ENCODE measurements at regions not wholly inside any gene's neighbourhood (a gene's known extent, or its start where the extent isn't known, plus 50 kb on each side); places are given as distances from the start of the nearest gene placed in this dataset.
"Not testable (repeated sequence)": the region's sequence is repeated elsewhere in the genome, so short reads cannot be mapped to it uniquely, and the experiment has no call there.

- no peak for DNase-seq
Observed at GRCh38 chr5:91639744-91640143, 256.6 kb upstream of the ARRDC3 start.

GRCh38 chr5:91638010-91638409 lies 254.9 kb upstream of the ARRDC3 start:
- no peak for DNase-seq

GRCh38 chr5:91635950-91636734 lies 253.0 kb upstream of the ARRDC3 start:
- no peak for DNase-seq

DNA sequence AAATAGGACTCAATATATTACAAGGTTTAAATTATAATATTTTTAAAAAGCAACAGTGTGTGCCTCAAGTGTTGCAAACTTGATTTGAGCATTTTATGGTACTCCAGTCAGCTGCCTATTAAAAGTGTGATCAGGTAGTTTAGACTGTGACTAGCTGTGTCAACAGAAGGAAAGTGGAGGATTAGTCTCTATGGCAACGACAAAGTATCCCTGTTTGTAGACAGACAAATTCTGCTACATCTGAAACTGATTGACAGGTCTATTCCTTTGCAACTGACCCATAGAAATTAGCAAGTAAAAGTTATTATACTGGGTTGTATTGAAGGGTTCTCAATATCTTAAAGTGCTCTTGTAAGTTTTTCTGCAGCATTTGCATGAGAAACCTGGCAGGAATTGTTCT lies 249.8 kb upstream of the ARRDC3 start:
- DNase-seq, result no peak

- no peak for DNase-seq
Observed at GRCh38 chr5:91611746-91612145, 228.6 kb upstream of the ARRDC3 start.

DNA sequence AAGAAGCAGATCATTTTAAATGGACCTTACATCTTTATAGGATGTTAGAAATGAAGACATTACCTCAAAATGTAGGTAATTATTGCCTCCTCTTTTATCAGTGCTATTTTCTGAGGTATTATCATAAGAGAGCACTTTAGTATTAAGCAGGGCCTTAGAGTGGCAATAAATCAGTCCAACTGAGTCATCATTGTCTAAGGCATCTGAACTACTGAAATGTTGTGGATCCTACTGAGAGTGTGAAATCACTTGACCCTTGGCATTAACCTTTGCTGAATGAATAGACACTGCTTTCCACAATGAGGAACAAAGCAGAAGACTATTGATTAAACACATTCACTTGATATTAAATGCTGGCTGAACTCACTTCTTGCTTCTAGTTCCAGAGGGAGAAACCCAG lies 224.6 kb upstream of the ARRDC3 start:
- DNase-seq, result no peak

- no peak for DNase-seq
Observed at GRCh38 chr5:91599863-91600262, 216.7 kb upstream of the ARRDC3 start.

DNA sequence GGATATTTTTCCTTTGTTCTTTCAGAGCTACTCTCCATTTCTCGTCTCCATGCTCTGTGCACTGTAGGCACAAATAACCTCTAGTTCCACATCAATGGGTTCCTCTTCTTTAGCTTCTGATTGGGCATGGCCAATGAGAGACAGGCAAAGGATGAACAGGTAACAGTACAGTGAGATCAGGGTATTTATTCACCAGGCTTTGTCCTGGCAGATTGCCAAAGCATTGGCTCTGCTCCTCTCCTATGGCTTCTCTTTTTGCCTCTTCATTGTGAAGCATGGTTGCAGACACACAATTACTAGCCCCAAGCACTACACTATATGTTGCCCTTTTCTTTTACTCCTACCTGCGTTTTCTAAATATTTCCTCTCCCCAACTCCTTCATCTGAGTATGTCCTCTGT lies 215.1 kb upstream of the ARRDC3 start:
- DNase-seq, result no peak

- DNase-seq, result no peak
Observed at GRCh38 chr5:91595424-91595823, 212.3 kb upstream of the ARRDC3 start.

GRCh38 chr5:91591076-91591475 lies 208.0 kb upstream of the ARRDC3 start:
- DNase-seq, result no peak

DNA sequence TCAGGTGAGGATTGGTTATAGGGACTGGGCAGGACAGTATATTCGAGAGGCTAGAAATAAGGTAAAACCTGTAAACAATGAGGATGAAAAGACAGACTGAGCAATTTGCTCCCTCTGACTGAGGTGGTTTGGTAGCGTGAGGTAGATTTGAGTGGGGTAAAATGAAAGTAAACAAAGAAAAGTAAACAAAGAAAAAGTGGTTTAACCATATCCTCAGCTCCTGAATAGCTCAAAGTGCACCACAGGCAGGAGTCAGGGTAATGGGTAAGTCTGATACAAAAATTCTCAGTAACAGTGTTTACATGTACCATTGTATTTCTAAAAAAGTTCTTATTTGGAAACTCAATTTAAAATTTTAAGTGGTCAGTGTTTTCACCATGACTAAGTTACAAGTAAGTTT lies 203.1 kb upstream of the ARRDC3 start:
- no peak for DNase-seq

GRCh38 chr5:91584352-91584751 lies 201.2 kb upstream of the ARRDC3 start:
- no peak for DNase-seq

DNA sequence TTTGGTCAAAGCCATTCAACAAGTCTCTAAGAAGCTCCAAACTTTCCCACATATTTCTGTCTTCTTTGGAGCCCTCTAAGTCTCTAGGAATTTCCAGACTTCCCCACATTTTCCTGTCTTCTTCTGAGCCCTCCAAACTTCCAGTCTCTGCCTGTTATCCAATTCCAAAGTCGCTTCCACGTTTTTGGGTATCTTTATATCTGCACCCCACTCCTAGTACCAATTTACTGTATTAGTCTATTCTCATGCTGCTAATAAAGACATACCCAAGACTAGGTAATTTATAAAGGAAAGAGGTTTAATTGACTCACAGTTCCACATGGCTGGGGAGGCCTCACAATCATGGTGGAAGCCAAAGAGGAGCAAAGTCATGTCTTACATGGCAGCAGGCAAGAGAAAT lies 182.9 kb upstream of the ARRDC3 start:
- not testable (repeated sequence) for DNase-seq

DNA sequence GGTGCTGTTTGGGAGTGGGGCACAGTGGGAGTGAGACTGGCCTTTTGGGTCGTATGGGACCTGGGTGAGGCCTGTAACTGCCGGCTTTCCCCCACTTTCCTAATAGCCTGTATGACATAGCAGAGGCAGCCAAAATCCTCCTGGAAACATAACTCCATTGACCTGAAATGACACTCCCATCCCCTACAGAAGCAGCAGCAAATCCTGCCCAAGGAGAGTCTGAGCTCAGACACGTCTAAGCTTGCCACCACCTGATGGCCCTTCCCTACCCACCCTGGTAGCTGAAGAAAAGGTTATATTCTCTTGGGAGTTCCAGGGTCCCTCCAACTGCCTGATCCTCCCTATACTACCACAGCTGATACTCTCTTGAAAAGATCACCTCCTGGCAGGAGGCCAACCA lies 179.8 kb upstream of the ARRDC3 start:
- DNase-seq, result no peak

- DNase-seq, result no peak
Observed at GRCh38 chr5:91541696-91542095, 158.6 kb upstream of the ARRDC3 start.

GRCh38 chr5:91538179-91538578 lies 155.1 kb upstream of the ARRDC3 start:
- no peak for DNase-seq

DNA sequence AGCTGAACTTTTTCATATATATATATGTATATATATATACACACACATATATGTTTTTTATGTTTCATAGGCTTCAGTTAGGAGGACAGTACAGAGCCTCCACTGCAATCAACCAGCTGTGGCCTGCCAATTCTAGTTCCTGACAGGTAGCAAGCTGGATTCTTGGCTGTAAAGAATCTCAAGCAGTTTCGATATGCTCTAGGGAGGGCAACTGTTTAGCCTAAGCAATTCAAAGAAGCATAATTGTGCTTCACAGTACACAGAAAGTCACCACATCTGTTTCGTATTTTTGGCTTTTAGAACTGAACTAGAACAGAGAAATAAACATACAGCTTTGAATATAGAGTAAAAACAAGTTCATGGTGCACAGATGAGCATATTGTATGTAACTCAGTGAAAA lies 152.4 kb upstream of the ARRDC3 start:
- DNase-seq, result no peak

GRCh38 chr5:91534332-91534731 lies 151.2 kb upstream of the ARRDC3 start:
- DNase-seq, result no peak

DNA sequence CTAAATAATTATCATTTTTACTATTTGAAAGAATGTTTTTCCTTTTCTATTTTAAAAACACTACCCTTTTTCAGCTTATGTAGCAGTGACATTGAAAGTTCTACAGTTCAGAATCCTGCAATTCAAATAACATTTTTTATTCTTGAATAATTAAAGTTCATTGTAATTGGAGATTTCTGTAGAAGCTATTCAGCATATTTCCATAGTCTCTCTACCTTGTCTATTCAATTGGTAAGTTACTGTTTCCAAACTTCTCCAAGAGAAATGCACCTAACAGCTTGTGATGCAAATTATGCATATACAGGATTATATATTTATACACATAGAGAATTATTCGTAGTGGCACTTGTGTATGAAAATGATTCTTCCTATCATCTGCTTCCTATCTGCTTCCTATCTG lies 149.7 kb upstream of the ARRDC3 start:
- no peak for DNase-seq

DNA sequence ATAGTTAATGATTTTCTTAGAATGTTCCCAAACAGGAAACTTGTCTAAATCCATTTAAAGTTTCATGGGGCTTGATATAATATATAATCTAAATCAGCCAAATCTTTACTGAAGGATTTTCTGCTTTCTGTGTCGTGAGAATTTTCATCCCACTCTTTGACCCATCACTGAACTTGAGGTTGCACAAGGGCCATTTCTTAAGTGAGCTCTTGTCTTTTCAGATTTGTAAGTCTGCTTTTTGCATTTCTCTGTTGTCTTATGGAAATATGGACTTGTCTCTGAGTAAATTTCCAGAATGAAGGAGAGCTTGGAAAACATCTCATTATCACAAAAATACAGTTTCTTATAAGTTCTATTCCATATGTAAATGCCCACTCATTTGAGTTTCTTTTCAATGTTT lies 149.2 kb upstream of the ARRDC3 start:
- DNase-seq, result no peak

DNA sequence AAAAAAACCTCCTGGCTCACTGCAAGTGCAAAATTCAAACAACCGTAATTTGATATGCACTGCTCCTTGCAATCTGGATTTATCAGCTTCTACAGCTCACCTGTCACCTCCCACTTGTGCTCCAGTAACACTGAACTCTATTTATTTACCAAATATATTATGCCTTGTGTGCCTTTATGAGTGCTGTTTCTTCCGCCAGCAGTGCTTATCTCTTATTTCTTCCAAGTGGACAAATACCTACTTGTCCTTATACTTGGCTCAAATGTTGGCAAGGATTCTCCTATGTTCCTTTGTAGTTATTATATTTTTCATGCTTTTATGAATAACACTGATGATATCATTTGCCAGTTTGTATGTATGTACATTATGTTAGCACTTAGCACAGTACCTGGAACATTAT lies 145.7 kb upstream of the ARRDC3 start:
- no peak for DNase-seq

DNA sequence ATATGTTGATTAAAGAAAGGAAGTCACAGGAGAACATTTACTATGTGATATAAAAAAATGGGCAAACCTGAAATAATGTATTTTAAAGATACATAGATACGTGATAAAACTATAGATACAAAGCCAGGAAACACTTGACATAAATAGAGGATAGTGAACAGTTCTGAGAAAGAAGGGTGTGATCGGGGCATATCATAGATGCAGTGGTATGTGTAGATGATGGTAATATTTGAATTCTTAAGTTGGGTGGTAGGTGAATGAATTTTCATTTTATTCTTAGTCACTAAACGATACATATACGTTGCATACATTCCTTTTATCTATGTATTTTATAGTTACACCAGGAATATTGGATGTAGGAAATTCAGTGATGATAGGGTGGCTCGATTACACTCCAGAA lies 138.7 kb upstream of the ARRDC3 start:
- no peak for DNase-seq

DNA sequence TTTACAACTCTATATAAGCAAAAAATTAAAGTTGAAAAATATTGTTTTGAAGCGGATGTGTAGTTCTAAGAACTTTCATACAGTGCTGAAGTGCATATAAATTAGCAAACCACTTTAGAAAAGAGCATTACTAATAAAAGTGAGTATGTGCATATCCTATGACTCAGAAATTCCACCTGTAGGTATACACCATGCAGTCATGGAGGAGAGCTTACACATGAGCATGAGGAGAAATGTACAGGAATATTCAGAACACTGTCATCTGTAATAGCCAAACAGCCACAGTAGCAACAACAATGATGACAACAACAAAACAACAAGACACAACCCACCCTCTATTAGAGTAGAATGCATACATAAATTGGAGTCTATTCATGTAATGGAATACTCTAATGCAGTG lies 138.2 kb upstream of the ARRDC3 start:
- no peak for DNase-seq

- DNase-seq, result no peak
Observed at GRCh38 chr5:91514400-91514799, 131.3 kb upstream of the ARRDC3 start.

GRCh38 chr5:91503321-91503720 lies 120.2 kb upstream of the ARRDC3 start:
- DNase-seq, result no peak
